GM19455 (cell line): ENCODE measurements at regions not wholly inside any gene's neighbourhood (a gene's known extent, or its start where the extent isn't known, plus 50 kb on each side); places are given as distances from the start of the nearest gene placed in this dataset.
"Not testable (repeated sequence)": the region's sequence is repeated elsewhere in the genome, so short reads cannot be mapped to it uniquely, and the experiment has no call there.

Experiments
- ATAC-seq: cut with Tn5 transposase; IDR thresholded peaks from one replicate; pipeline ENCODE4 v1.9.1; 2021; ENCODE audit not compliant: unreplicated experiment

GRCh38 chr2:180618570-180618969 lies 361.8 kb upstream of the UBE2E3 start:
- ATAC-seq: no peak

GRCh38 chr2:180614776-180615175 lies 365.6 kb upstream of the UBE2E3 start:
- ATAC-seq: no peak

GRCh38 chr2:180609626-180610340 lies 370.6 kb upstream of the UBE2E3 start:
- ATAC-seq: no peak

GRCh38 chr2:180607514-180608049 lies 372.8 kb upstream of the UBE2E3 start:
- no peak for ATAC-seq

GRCh38 chr2:180604077-180604476 lies 376.3 kb upstream of the UBE2E3 start:
- no peak for ATAC-seq

- ATAC-seq: no peak
These were observed 379.4 kb upstream of the UBE2E3 start for GRCh38 chr2:180601016-180601415.

GRCh38 chr2:180599804-180600203 lies 380.6 kb upstream of the UBE2E3 start:
- no peak for ATAC-seq

- ATAC-seq: no peak
These were observed 383.2 kb upstream of the UBE2E3 start for GRCh38 chr2:180597179-180597578.

GRCh38 chr2:180596453-180596852 lies 384.0 kb upstream of the UBE2E3 start:
- ATAC-seq: no peak

GRCh38 chr2:180591947-180592346 lies 388.5 kb upstream of the UBE2E3 start:
- no peak for ATAC-seq

- not testable (repeated sequence) for ATAC-seq
These were observed 389.2 kb upstream of the UBE2E3 start for GRCh38 chr2:180591093-180591781.

- no peak for ATAC-seq
These were observed 396.8 kb upstream of the UBE2E3 start for GRCh38 chr2:180583441-180584140.

- no peak for ATAC-seq
These were observed 401.0 kb upstream of the UBE2E3 start for GRCh38 chr2:180579388-180579787.

- ATAC-seq: no peak
These were observed 402.0 kb upstream of the UBE2E3 start for GRCh38 chr2:180578441-180578840.

GRCh38 chr2:180577567-180577966 lies 402.8 kb upstream of the UBE2E3 start:
- ATAC-seq: no peak

GRCh38 chr2:180573951-180574350 lies 406.5 kb upstream of the UBE2E3 start:
- no peak for ATAC-seq

- ATAC-seq: no peak
These were observed 408.1 kb upstream of the UBE2E3 start for GRCh38 chr2:180572346-180572745.

- no peak for ATAC-seq
These were observed 408.8 kb upstream of the UBE2E3 start for GRCh38 chr2:180571559-180571958.

GRCh38 chr2:180570864-180571263 lies 409.5 kb upstream of the UBE2E3 start:
- no peak for ATAC-seq

- no peak for ATAC-seq
These were observed 416.4 kb upstream of the UBE2E3 start for GRCh38 chr2:180564051-180564450.

- ATAC-seq: no peak
These were observed 418.0 kb upstream of the UBE2E3 start for GRCh38 chr2:180562378-180562777.

- no peak for ATAC-seq
These were observed 420.6 kb upstream of the UBE2E3 start for GRCh38 chr2:180559771-180560170.
